ENCODE measurements at regions not wholly inside any gene's neighbourhood (a gene's known extent, or its start where the extent isn't known, plus 50 kb on each side); places are given as distances from the start of the nearest gene placed in this dataset.
A peak's percentile ranks its signal among the peaks of the same experiment; 100 is the strongest.

DNA sequence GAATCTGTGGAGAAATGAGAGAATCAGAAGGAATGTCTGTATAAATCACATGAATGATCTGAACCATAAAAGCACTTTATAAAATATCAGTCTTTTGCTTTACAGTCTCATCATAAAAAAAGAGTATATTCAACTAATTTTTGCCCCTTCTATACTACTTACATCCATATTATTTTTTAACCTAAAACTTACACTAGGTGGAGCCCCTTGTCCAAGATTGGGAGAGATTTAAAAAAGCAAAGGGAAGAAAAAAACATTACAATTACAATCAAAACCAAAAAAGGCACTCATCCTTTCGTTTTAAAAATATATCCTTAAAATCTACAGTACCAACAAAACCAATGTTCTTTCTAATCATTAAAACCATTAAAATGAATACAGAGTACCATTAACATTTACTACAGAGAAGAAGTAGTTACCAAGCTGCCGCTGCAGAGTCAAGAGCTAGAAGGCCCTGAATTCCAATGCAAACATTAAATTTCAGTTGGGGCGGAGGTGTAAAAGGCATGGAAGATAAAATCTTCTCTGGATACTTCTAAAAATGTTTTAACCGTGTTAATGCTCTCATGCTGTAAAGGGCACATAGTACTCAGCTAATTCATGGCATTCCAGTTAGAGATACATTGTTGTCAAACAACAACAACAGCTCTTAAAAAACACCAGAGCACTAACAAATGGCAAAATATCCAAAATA, 56.7 kb upstream of the EPB41L3 start:
- Histone ChIP-seq H3K27ac (peak overlapping the region in 2 of 11 experiments; percentile 29 to 44; a peak in 3 of 22 replicates), H3K4me1 (peaks cover 0 to 62% (median 0%) of the 10 kb centered on the region in 10 experiments; a peak in 5 of 20 replicates), H3K9ac (peak overlapping the region in 1 of 11 experiments; percentile 28; a peak in 1 of 22 replicates), H3K4me2 (peak overlapping the region in 2 of 11 experiments; percentile 58 to 73; a peak in 4 of 22 replicates), H3K27me3 (no peaks in the 10 kb centered on the region), H4K20me1 (no peaks in the 10 kb centered on the region), H3K4me3 (no peak overlapping the region), H3K36me3 (no peaks in the 10 kb centered on the region), H3K9me3 (replicated peaks in 1 of 11) (no peaks in the 10 kb centered on the region)
- no peak for TF ChIP-seq Cebpa-rat (IDR thresholded peaks at IDR 0.05)

DNA sequence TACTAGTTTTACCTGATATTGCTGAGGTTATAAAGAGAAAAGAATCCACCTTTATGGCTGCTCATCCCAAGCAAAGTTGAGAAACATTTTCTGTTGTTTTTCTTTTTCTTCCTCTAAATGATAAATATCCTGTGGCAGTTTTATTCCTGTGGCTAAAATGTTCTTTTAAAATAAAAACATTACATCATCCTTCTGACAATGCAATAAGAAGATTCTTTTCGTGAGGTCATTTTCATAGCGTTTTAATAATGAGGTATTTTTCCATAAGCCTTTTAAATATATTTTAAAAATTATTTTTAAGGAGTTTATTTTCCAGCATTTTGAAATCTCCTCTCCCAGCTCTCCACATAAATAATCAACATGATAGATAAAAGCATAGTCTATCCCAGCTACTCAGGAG, 52.8 kb upstream of the EPB41L3 start:
- Histone ChIP-seq H3K36me3 (no peaks in the 10 kb centered on the region; a peak in 1 of 22 replicates), H3K4me3 (no peak overlapping the region), H3K9me3 (replicated peaks in 1 of 11) (peaks cover 14 to 29% (median 16%) of the 10 kb centered on the region in 11 experiments; a peak in 21 of 22 replicates)

More for the DNA sequence above, 52.8 kb upstream of the EPB41L3 start:
- Histone ChIP-seq H4K20me1 (no peaks in the 10 kb centered on the region), H3K9ac (no peak overlapping the region), H3K27me3 (no peaks in the 10 kb centered on the region), H3K27ac (peak overlapping the region in 2 of 11 experiments; percentile 21 to 23; a peak in 2 of 22 replicates), H3K4me2 (peak overlapping the region in 2 of 11 experiments; percentile 0 to 2; a peak in 1 of 22 replicates), H3K4me1 (peaks cover 0 to 45% (median 0%) of the 10 kb centered on the region in 10 experiments; a peak in 5 of 20 replicates)
- no peak for TF ChIP-seq Cebpa-rat (IDR thresholded peaks at IDR 0.05)
